ENCODE measurements at regions not wholly inside any gene's neighbourhood (a gene's known extent, or its start where the extent isn't known, plus 50 kb on each side); places are given as distances from the start of the nearest gene placed in this dataset.

DNA sequence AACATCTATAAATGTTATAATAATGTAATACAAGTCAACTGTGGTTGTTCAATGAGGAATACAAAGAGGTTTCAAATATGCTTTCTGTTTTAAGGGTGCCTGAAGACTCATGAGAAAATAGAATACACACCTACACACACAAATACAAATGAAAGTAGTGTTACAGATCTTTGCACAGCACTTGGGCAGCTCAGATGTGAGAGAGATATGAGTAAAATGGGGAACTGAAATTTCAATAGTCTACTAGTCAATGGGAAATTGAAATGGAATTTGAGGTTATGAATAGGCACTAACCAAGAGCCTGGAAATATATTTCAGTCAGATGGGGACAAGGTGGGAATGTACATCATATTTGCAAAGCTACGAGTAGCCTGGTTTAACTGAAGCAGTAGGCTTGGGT is 96.6 kb downstream of the ISL1 start:
- POLR2A ChIA-PET (ENCODE audit: unreplicated experiment) = no interaction called here
- WGBS, 2 experiments (ENCODE audit: extremely low coverage in 2 of 2, insufficient read length in 1 of 2) = no CpG with 5 or more reads among the region's 1 CpG

More for the DNA sequence above, 96.6 kb downstream of the ISL1 start:
- Histone ChIP-seq H4K5ac (ENCODE audit: low read depth, low read length) (no peak overlapping the region), H2BK15ac (ENCODE audit: low read depth, low read length) (no peak overlapping the region), H3K23ac (ENCODE audit: low read depth, low read length) (no peak overlapping the region), H3K4ac (ENCODE audit: low read depth, low read length) (no peak overlapping the region), H3K27me3 (ENCODE audit: control insufficient read depth, insufficient read depth, low read length) (no peaks in the 10 kb centered on the region), H3K27ac (ENCODE audit: insufficient read depth, low read length) (no peak overlapping the region), H3K18ac (ENCODE audit: low read depth, low read length) (no peak overlapping the region), H2AK9ac (replicated peaks; ENCODE audit: low read depth, low read length, poor library complexity) (no peak overlapping the region), H3K9me1 (ENCODE audit: insufficient read depth, low read length) (no peaks in the 10 kb centered on the region), H3K36me3 (ENCODE audit: control insufficient read depth, insufficient read depth, low read length) (no peaks in the 10 kb centered on the region), H2AK5ac (ENCODE audit: low read depth, low read length) (no peak overlapping the region), H3K4me3 (ENCODE audit: insufficient read depth, low read depth, low read length) (no peak overlapping the region), H3K79me1 (ENCODE audit: low read depth in 1 of 2, low read length in 2 of 2) (no peaks in the 10 kb centered on the region), H2BK5ac (ENCODE audit: low read depth, low read length, poor library complexity, severe bottlenecking) (no peak overlapping the region), H3K9ac (ENCODE audit: low read depth, low read length) (no peak overlapping the region), H3K4me1 (ENCODE audit: control insufficient read depth, insufficient read depth, low read length) (no peaks in the 10 kb centered on the region), H4K8ac (ENCODE audit: low read depth in 2 of 2, low read length in 2 of 2) (no peak overlapping the region), H4K20me1 (ENCODE audit: insufficient read depth, low read length) (no peaks in the 10 kb centered on the region), H3K14ac (replicated peaks; ENCODE audit: low read depth, low read length) (no peak overlapping the region), H3K56ac (ENCODE audit: extremely low read depth, insufficient read depth, low read length) (no peak overlapping the region), H4K91ac (ENCODE audit: insufficient read depth, low read depth, low read length) (no peak overlapping the region), H3K4me2 (ENCODE audit: low read depth, low read length) (no peak overlapping the region), H2AFZ (replicated peaks; ENCODE audit: low read length, poor library complexity) (no peak overlapping the region), H2BK20ac (ENCODE audit: low read depth, low read length) (no peak overlapping the region), H3K9me3 (ENCODE audit: control insufficient read depth, insufficient read depth, low read length) (no peaks in the 10 kb centered on the region), H2BK120ac (ENCODE audit: low read depth, low read length) (no peak overlapping the region)
- intact Hi-C loops (cut with micrococcal nuclease) = no loop called here
- TF ChIP-seq POLR2A (IDR thresholded peaks at IDR 0.05; ENCODE audit: low read depth, low read length) (no peak), SMC3 (IDR thresholded peaks at IDR 0.05; ENCODE audit: low read depth, low read length) (no peak), NFE2L2 (IDR thresholded peaks at IDR 0.05; ENCODE audit: low read depth, low read length) (no peak), MAFK (IDR thresholded peaks at IDR 0.05; ENCODE audit: low read depth, low read length) (no peak), BHLHE40 (IDR thresholded peaks at IDR 0.05; ENCODE audit: low read depth, low read length) (no peak), RCOR1 (IDR thresholded peaks at IDR 0.05; ENCODE audit: insufficient replicate concordance, low read length) (no peak), MAZ (IDR thresholded peaks at IDR 0.05; ENCODE audit: borderline replicate concordance, low read depth, low read length) (no peak), MXI1 (IDR thresholded peaks at IDR 0.05; ENCODE audit: borderline replicate concordance, low read depth, low read length) (no peak), CEBPB (IDR thresholded peaks at IDR 0.05; ENCODE audit: low read depth, low read length) (no peak), RFX5 (IDR thresholded peaks at IDR 0.05; ENCODE audit: low read depth, low read length) (no peak), FOS (IDR thresholded peaks at IDR 0.05; ENCODE audit: low read depth, low read length) (no peak), CHD1 (IDR thresholded peaks at IDR 0.05; ENCODE audit: low read depth, low read length) (no peak), RAD21 (IDR thresholded peaks at IDR 0.05; ENCODE audit: low read length) (no peak)
- TF ChIP-seq, protein P1, sequence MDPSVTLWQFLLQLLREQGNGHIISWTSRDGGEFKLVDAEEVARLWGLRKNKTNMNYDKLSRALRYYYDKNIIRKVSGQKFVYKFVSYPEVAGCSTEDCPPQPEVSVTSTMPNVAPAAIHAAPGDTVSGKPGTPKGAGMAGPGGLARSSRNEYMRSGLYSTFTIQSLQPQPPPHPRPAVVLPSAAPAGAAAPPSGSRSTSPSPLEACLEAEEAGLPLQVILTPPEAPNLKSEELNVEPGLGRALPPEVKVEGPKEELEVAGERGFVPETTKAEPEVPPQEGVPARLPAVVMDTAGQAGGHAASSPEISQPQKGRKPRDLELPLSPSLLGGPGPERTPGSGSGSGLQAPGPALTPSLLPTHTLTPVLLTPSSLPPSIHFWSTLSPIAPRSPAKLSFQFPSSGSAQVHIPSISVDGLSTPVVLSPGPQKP (IDR thresholded peaks at IDR 0.05; ENCODE audit: borderline replicate concordance, low read depth, low read length) = no peak
- TF ChIP-seq, protein P2, sequence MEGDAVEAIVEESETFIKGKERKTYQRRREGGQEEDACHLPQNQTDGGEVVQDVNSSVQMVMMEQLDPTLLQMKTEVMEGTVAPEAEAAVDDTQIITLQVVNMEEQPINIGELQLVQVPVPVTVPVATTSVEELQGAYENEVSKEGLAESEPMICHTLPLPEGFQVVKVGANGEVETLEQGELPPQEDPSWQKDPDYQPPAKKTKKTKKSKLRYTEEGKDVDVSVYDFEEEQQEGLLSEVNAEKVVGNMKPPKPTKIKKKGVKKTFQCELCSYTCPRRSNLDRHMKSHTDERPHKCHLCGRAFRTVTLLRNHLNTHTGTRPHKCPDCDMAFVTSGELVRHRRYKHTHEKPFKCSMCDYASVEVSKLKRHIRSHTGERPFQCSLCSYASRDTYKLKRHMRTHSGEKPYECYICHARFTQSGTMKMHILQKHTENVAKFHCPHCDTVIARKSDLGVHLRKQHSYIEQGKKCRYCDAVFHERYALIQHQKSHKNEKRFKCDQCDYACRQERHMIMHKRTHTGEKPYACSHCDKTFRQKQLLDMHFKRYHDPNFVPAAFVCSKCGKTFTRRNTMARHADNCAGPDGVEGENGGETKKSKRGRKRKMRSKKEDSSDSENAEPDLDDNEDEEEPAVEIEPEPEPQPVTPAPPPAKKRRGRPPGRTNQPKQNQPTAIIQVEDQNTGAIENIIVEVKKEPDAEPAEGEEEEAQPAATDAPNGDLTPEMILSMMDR (conservative IDR thresholded peaks at IDR 0.05; ENCODE audit: low read depth, low read length) = no peak
- TF ChIP-seq, protein P3, sequence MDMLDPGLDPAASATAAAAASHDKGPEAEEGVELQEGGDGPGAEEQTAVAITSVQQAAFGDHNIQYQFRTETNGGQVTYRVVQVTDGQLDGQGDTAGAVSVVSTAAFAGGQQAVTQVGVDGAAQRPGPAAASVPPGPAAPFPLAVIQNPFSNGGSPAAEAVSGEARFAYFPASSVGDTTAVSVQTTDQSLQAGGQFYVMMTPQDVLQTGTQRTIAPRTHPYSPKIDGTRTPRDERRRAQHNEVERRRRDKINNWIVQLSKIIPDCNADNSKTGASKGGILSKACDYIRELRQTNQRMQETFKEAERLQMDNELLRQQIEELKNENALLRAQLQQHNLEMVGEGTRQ (IDR thresholded peaks at IDR 0.05; ENCODE audit: low read depth, low read length) = no peak
- no peak for DNase-seq
- in situ Hi-C loops (cut with MboI; ENCODE audit: low sequenced_read_pairs) = no loop called here
- no TSS peak for BruUV-seq (replicated peaks)
- dilution Hi-C loops (cut with HindIII; ENCODE audit: low sequenced_read_pairs, unreplicated experiment) = no loop called here
- CTCF ChIA-PET = no interaction called here
- ATAC-seq (ENCODE audit: low read depth) = no peak
